Naive B cell (primary cell): ENCODE measurements at regions not wholly inside any gene's neighbourhood (a gene's known extent, or its start where the extent isn't known, plus 50 kb on each side); places are given as distances from the start of the nearest gene placed in this dataset.
"Not testable (repeated sequence)": the region's sequence is repeated elsewhere in the genome, so short reads cannot be mapped to it uniquely, and the experiment has no call there.

Source experiments
- ATAC-seq, 2 donors: fragments of 150-1000 bp; cut with Tn5 transposase; 2 replicates each; pipeline ENCODE4 v1.10.0; 2021; ENCODE audit warnings: low read depth in 2 of 2, mild to moderate bottlenecking in 2 of 2, moderate library complexity in 2 of 2
- DNase-seq: peaks from one replicate; pipeline ENCODE4 v3.0.0; 2022
- H3K27ac Mint-ChIP-seq, 6 donors: one replicate each; pipeline ENCODE4 v1.8.0; 2020 to 2022; ENCODE audit warnings: mild to moderate bottlenecking in 6 of 6, mixed read lengths in 6 of 6, moderate library complexity in 5 of 6, inconsistent platforms in 2 of 6
- H3K27me3 Mint-ChIP-seq, 3 donors: one replicate each; pipeline ENCODE4 v1.8.0; 2021 to 2022; ENCODE audit warnings: mixed read lengths in 3 of 3, mild to moderate bottlenecking in 1 of 3
- H3K36me3 Mint-ChIP-seq, 2 donors: one replicate each; pipeline ENCODE4 v1.8.0; 2020 to 2022; ENCODE audit warnings: mixed read lengths in 2 of 2, inconsistent platforms in 1 of 2, mild to moderate bottlenecking in 1 of 2
- H3K4me1 Mint-ChIP-seq, 3 donors: one replicate each; pipeline ENCODE4 v1.8.0; 2020 to 2022; ENCODE audit warnings: mixed read lengths in 3 of 3, inconsistent platforms in 1 of 3, mild to moderate bottlenecking in 1 of 3, moderate library complexity in 1 of 3
- H3K4me3 Mint-ChIP-seq, 8 donors: one replicate each; pipeline ENCODE4 v1.8.0; 2020 to 2022; ENCODE audit warnings: mild to moderate bottlenecking in 8 of 8, mixed read lengths in 8 of 8, moderate library complexity in 8 of 8, inconsistent platforms in 2 of 8
- H3K9me3 Mint-ChIP-seq, 7 donors: one replicate each; pipeline ENCODE4 v1.8.0; 2020 to 2022; ENCODE audit warnings: mixed read lengths in 7 of 7, mild to moderate bottlenecking in 5 of 7, inconsistent platforms in 2 of 7, moderate library complexity in 1 of 7

DNA sequence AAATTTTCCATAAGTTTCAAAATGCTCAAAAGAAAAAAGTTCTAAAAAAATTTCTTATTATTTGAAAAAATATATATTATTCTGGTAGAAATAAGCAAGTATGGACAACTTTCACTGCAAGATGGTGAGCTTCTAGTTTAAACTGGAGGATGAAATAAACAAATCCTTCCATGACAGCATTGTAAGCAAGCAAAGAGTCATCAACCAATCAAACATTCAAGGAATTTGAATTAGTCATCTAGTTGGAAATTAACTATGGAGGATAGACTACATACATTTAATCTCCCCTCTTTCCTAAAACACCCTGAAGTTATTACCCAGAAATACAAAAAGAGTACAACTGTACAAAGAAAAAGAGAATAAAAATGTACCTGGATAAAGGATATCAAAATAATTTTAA, 51.0 kb upstream of the IRX5 start:
- peaks cover 0 to 7% of the 10 kb centered on the region in 2 donors for H3K36me3 Mint-ChIP-seq
- H3K27me3 Mint-ChIP-seq: peaks cover 0 to 24% (median 12%) of the 10 kb centered on the region in 3 donors
- H3K4me1 Mint-ChIP-seq: no peaks in the 10 kb centered on the region
- H3K4me3 Mint-ChIP-seq: no peak overlapping the region
- DNase-seq: no peak
- H3K27ac Mint-ChIP-seq: no peak overlapping the region
- no peak for ATAC-seq
- peaks cover 10 to 26% (median 12%) of the 10 kb centered on the region in 7 donors for H3K9me3 Mint-ChIP-seq

DNA sequence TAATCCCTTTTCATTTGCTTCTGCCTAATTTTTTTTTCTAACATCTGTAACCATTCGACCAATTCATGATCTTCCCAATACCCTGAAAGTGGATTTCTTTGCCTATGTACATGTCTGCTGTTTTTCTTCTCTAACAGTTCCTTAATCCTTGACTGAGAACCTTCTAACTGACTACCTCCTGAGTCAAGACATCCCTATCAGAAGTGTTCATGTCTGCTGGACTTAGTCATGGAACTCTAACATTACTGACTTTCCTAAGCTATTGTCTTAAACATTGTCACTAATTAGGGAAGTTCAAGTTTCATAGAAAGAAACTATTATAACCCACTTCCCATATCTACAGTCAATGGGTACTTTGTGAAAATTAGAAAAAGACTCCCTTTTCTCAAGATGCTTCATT, 52.4 kb upstream of the IRX5 start:
- DNase-seq: no peak
- Mint-ChIP-seq H3K4me1 (no peaks in the 10 kb centered on the region), H3K27ac (no peak overlapping the region), H3K27me3 (peaks cover 0 to 23% (median 16%) of the 10 kb centered on the region in 3 donors), H3K4me3 (no peak overlapping the region), H3K36me3 (no peaks in the 10 kb centered on the region), H3K9me3 (peaks cover 7 to 22% (median 8%) of the 10 kb centered on the region in 7 donors)
- ATAC-seq: no peak

DNA sequence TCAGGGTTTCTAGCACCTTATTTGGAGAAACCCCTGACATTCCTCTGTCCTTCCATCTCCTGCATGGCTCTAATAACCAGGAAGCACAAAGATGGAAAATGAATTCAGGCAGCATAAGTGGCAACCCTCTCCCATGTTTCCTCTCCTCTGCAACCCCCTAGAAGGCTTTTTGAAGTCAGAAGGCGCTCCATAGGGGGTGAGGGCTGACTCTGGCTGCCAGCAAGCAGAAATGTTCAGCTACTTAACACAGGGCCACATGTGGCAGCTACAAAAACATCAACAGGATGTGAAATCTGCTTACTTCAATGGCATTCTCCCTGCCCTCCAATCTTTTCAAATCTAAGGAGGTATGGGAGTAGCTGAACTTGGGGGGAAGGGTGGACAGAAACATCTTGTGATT, 55.2 kb upstream of the IRX5 start:
- peaks cover 0 to 9% (median 6%) of the 10 kb centered on the region in 3 donors for H3K27me3 Mint-ChIP-seq
- H3K9me3 Mint-ChIP-seq: peaks cover 0 to 21% (median 4%) of the 10 kb centered on the region in 7 donors
- H3K27ac Mint-ChIP-seq: no peak overlapping the region
- ATAC-seq (no peak), DNase-seq (no peak)
- no peaks in the 10 kb centered on the region for H3K4me1 Mint-ChIP-seq
- H3K36me3 Mint-ChIP-seq: no peaks in the 10 kb centered on the region
- H3K4me3 Mint-ChIP-seq: no peak overlapping the region

DNA sequence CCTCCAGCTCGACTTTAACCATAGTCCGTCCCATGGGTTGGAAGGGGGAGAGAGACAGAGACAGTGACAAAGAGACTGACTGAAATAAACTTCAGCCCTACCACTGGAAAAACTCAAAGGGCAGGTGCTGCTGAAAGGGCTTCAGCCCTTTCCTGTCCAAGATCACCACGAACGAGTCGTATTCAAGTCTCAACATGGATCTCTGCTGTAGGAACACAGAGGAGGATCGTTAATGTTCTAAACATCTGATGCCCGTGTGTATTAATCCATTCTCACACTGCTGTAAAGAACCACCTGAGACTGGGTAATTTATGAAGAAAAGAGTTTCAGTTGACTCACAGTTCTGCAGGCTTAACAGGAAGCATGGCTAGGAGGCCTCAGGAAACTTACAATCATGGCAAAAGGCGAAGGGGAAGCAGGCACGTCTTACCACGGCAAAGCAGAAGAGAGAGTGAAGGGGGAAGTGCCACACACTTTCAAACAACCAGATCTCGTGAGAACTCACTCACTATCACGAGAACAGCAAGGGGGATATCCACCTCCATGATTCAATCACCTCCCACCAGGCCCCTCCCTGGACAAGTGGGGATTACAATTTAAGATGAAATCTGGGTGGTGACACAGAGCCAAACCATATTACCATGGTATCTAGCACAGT, 56.8 kb upstream of the IRX5 start:
- DNase-seq, H3K27ac Mint-ChIP-seq, ATAC-seq, H3K36me3 Mint-ChIP-seq, H3K4me1 Mint-ChIP-seq, H3K4me3 Mint-ChIP-seq, H3K27me3 Mint-ChIP-seq: not testable (repeated sequence)
- H3K9me3 Mint-ChIP-seq: peaks cover 0 to 12% (median 3%) of the 10 kb centered on the region in 7 donors

DNA sequence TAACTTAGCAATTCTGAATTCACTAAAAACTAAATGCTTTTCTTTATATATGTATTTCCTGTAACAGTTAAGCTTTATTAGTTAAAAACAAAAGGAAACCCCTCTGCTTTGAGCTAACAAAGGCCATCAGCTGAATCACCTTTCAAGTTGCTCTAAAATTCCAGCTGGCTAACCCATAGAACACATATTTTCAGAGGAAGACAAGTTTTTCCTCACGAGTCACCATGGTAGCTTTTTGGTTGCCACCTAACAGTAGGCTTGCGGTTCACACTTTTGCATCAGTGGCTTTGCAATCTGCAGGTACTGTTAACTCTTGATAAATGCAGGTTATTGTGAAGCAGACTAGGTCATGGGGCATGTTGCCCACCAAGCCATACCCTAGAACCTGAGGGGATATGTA, 57.6 kb upstream of the IRX5 start:
- Mint-ChIP-seq H3K4me3 (no peak overlapping the region), H3K9me3 (peaks cover 0 to 12% (median 2%) of the 10 kb centered on the region in 7 donors), H3K36me3 (no peaks in the 10 kb centered on the region)

DNA sequence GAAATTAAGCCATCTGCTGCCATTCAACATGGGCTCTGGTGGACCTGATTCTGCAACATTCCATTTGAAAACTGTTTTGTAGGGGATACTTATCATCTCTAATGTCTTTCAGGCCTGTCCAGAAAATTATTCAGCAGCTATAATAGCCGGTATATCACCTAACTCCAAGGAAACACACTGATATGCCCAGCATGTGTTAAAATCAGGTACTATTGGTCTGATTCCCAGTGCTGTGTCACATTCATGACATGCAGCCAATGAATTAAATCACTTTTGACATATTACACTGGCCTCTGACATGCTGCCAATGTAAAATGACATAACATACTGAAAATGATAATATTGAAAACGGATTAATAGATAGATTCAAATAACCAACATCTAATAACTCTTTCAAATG, 60.5 kb upstream of the IRX5 start:
- no peak for DNase-seq
- H3K9me3 Mint-ChIP-seq: peaks cover 3 to 21% (median 5%) of the 10 kb centered on the region in 7 donors
- H3K36me3 Mint-ChIP-seq: no peaks in the 10 kb centered on the region
- H3K4me1 Mint-ChIP-seq: no peaks in the 10 kb centered on the region
- no peak for ATAC-seq
- H3K27ac Mint-ChIP-seq: no peak overlapping the region
- H3K4me3 Mint-ChIP-seq: no peak overlapping the region
- peaks cover 0 to 8% (median 6%) of the 10 kb centered on the region in 3 donors for H3K27me3 Mint-ChIP-seq

More for the DNA sequence above, 57.6 kb upstream of the IRX5 start:
- peaks cover 0 to 8% (median 6%) of the 10 kb centered on the region in 3 donors for H3K27me3 Mint-ChIP-seq
- no peak overlapping the region for H3K27ac Mint-ChIP-seq
- H3K4me1 Mint-ChIP-seq: no peaks in the 10 kb centered on the region
- no peak for ATAC-seq
- DNase-seq: no peak

DNA sequence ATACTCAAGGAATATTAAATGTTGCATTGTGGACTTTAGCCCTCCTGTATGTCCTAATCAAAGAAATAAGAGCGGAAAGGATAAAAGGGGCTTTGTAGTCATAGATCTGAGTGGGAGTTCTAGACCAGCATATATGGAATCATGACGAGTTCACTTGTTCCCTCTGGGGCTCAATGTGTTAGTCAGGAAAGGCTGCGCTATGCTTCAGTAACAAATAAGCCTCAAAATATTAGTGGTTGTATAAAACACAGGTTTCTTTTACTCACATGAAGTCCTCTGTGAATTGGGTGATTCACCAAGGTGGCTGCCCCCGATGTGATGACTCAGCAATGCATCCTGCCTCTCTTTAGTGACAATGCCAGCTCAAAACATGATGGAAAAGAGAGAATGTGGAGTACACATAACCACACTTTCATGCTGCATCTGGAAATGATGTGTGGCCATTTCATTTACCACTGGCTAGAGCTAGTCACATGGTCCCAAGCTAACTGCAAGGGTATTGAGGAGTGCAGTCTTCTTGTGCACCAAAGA, 63.3 kb upstream of the IRX5 start:
- no peak for DNase-seq
- Mint-ChIP-seq H3K4me3 (no peak overlapping the region), H3K36me3 (no peaks in the 10 kb centered on the region), H3K27ac (no peak overlapping the region), H3K4me1 (no peaks in the 10 kb centered on the region), H3K27me3 (peaks cover 0 to 4% (median 0%) of the 10 kb centered on the region in 3 donors), H3K9me3 (peaks cover 2 to 13% (median 5%) of the 10 kb centered on the region in 7 donors)
- no peak for ATAC-seq

DNA sequence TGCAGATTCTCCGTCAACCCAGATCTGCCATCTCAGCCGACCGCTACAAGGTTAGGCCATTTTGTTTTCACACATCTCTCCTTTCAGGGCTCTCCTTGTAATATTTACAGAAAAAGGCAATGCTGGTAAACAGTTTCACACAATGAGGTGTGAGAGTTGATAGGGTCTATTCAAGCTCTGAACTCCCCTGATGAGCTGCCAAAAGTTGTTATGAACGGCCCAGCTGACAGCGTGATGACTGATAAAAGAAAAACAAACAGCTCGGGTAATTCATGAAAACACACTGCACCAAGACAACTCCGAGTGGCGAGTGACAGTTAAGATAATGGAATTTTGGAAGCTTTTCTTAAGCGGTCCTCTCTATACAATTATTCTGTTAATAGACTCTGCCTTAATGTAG, 68.1 kb upstream of the IRX5 start:
- DNase-seq (no peak), ATAC-seq (no peak)
- Mint-ChIP-seq H3K27me3 (peaks cover 0 to 4% (median 0%) of the 10 kb centered on the region in 3 donors), H3K9me3 (peaks cover 1 to 15% (median 3%) of the 10 kb centered on the region in 7 donors), H3K27ac (no peak overlapping the region), H3K4me1 (no peaks in the 10 kb centered on the region), H3K4me3 (no peak overlapping the region), H3K36me3 (no peaks in the 10 kb centered on the region)

DNA sequence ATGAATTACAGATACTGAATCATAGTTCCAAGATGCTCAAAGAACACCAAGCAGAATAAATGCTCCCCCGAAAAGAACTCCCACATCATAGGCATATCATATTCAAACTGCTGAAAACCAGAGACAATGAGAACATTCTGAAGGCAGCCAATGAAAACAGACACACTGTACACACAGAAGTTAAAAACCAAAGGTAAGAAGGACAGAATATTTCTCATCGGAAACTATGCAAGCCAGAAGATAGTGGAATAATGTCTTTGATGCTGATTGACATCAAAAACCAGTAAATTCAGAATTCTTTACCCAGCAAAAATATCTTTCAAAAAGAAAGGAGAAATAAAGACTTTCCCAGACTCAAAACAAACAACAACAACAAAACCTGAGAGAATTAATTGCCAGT, 73.8 kb upstream of the IRX5 start:
- H3K9me3 Mint-ChIP-seq: peaks cover 1 to 42% (median 10%) of the 10 kb centered on the region in 7 donors
- peaks cover 0 to 6% (median 4%) of the 10 kb centered on the region in 3 donors for H3K27me3 Mint-ChIP-seq
- no peaks in the 10 kb centered on the region for H3K36me3 Mint-ChIP-seq
- no peaks in the 10 kb centered on the region for H3K4me1 Mint-ChIP-seq
- H3K27ac Mint-ChIP-seq: no peak overlapping the region
- H3K4me3 Mint-ChIP-seq: no peak overlapping the region
- no peak for ATAC-seq
- no peak for DNase-seq

DNA sequence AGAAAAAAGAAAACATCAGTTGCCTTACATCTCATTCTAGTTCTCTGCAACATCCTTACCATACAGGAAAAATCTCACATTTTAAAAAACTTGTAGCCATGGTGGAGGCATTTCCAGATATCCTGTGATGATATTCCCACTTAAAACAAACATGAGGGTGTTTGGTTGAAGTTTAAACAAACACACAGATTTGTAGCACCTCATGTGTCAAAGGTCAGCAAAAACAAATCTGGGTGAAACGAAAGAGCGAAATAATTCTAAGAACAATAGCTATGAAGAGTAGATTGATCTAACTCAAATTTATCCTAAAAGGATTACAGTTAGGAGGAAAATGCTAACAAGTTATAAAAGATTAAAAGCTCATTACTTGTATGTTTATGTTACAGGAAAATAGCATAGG, 83.1 kb upstream of the IRX5 start:
- H3K27ac Mint-ChIP-seq: no peak overlapping the region
- peaks cover 0 to 6% (median 0%) of the 10 kb centered on the region in 3 donors for H3K27me3 Mint-ChIP-seq
- H3K4me1 Mint-ChIP-seq: no peaks in the 10 kb centered on the region
- no peak overlapping the region for H3K4me3 Mint-ChIP-seq
- peaks cover 6 to 26% (median 10%) of the 10 kb centered on the region in 7 donors for H3K9me3 Mint-ChIP-seq
- H3K36me3 Mint-ChIP-seq: peaks cover 0 to 8% of the 10 kb centered on the region in 2 donors
- ATAC-seq (no peak), DNase-seq (no peak)

DNA sequence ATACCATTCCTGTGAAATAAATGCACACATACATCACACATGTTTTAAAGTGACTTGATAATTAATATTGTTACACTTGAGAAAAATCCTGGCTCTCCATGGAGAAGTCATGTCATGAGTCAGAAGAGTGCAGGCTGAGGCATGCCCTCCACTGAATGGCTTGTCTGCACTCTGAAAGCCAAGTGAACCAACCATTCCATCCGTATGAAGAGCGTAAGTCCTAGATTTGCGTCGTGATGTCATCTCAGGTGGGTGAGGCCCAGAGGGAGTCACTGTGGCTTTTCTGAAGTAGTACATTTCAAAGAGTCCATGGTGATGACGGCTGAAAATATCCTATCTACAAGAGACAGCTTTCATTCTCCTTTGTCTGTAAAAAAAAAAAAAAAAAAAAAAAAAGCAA, 83.5 kb upstream of the IRX5 start:
- no peak overlapping the region for H3K4me3 Mint-ChIP-seq
- H3K36me3 Mint-ChIP-seq: peaks cover 0 to 10% of the 10 kb centered on the region in 2 donors
- H3K4me1 Mint-ChIP-seq: no peaks in the 10 kb centered on the region
- DNase-seq (no peak), ATAC-seq (no peak)
- peaks cover 0 to 6% (median 0%) of the 10 kb centered on the region in 3 donors for H3K27me3 Mint-ChIP-seq
- no peak overlapping the region for H3K27ac Mint-ChIP-seq
- H3K9me3 Mint-ChIP-seq: peaks cover 6 to 29% (median 12%) of the 10 kb centered on the region in 7 donors

DNA sequence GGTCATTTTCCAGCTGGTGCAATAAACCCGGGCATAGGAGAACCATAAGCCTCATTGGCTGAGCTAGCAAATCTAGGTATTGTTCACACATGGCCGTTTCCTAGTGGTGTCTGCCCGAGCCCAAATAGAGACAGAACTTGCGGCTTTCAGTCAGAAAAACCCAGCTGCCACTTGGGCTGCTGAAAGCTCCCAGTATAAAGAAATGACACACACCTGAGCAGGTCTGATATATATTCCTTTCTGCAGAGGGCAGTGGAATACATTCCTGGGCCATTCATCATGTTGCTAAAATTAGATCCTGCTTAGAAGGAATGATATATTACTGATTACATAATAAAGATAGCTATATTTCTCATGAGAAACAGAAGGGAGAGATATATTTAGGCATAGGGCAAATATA, 83.9 kb upstream of the IRX5 start:
- peaks cover 0 to 10% of the 10 kb centered on the region in 2 donors for H3K36me3 Mint-ChIP-seq
- ATAC-seq: no peak

DNA sequence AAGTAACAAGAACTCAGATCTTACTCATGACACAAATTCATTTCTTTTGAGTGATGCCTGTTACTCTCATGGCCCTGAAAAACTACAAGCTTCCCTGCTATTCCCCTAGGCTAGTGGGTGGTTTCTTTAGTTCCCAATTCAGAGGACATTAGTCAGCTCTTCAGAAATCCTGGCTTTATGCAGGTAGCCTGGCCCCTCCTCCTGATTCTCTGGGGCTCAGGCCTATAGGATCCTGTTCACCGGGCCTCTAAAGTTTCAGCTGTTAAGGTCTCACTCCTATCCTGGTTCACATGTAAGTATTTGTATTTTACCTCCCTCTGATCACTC, 87.3 kb upstream of the IRX5 start:
- peaks cover 6 to 41% (median 17%) of the 10 kb centered on the region in 7 donors for H3K9me3 Mint-ChIP-seq
- no peak for ATAC-seq
- H3K36me3 Mint-ChIP-seq: peaks cover 0 to 10% of the 10 kb centered on the region in 2 donors
- H3K4me3 Mint-ChIP-seq: no peak overlapping the region
- H3K27ac Mint-ChIP-seq: no peak overlapping the region
- no peaks in the 10 kb centered on the region for H3K4me1 Mint-ChIP-seq
- DNase-seq: no peak
- H3K27me3 Mint-ChIP-seq: peaks cover 0 to under 1% (median 0%) of the 10 kb centered on the region in 3 donors

More for the DNA sequence above, 83.9 kb upstream of the IRX5 start:
- H3K9me3 Mint-ChIP-seq: peaks cover 6 to 33% (median 15%) of the 10 kb centered on the region in 7 donors
- no peak overlapping the region for H3K4me3 Mint-ChIP-seq
- no peak overlapping the region for H3K27ac Mint-ChIP-seq
- DNase-seq: no peak
- no peaks in the 10 kb centered on the region for H3K4me1 Mint-ChIP-seq
- H3K27me3 Mint-ChIP-seq: peaks cover 0 to 6% (median 0%) of the 10 kb centered on the region in 3 donors

DNA sequence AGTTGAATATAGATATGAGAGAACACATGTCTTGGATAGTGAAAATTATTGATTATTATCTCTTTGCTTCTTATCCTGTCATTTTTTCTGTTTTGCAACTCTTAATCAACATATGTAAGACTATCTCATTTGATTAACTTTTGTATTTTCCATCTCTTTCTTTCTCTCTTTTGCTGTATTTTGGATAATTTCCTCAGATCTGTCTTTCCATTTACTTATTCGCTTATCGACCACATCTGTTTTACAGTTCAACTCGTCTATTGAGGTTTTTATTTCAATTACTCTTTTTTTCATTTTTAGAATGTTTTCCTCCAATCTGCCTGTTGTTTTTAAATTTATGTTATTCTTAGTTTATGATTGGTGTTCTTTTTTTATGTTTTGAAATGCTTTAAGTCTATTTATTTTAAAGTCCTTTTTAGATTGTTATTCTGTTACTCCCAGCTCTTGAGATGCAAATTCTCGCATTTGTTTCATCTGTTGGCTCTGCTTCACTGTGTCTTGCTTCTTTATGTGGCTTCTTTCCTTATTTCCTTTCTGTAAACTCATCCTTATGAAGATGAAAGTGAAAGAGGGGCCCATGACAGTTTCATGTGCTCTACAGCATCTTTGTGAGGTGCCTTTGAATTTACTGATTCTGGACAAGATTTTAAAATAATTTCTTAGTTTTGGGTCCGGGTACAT, 87.8 kb upstream of the IRX5 start:
- H3K4me3 Mint-ChIP-seq: no peak overlapping the region
- peaks cover 0 to 10% of the 10 kb centered on the region in 2 donors for H3K36me3 Mint-ChIP-seq
- no peaks in the 10 kb centered on the region for H3K4me1 Mint-ChIP-seq

More for the DNA sequence above, 87.8 kb upstream of the IRX5 start:
- no peak for DNase-seq
- H3K9me3 Mint-ChIP-seq: peaks cover 6 to 41% (median 17%) of the 10 kb centered on the region in 7 donors
- no peak overlapping the region for H3K27ac Mint-ChIP-seq
- H3K27me3 Mint-ChIP-seq: peaks cover 0 to 5% (median 0%) of the 10 kb centered on the region in 3 donors
- no peak for ATAC-seq
